ENCODE measurements at regions not wholly inside any gene's neighbourhood (a gene's known extent, or its start where the extent isn't known, plus 50 kb on each side); places are given as distances from the start of the nearest gene placed in this dataset.

GRCh38 chr5:104295991-104296390 lies 733.4 kb upstream of the NUDT12 start:
- Mint-ChIP-seq H3K9me3 (peaks cover 9 to 14% of the 10 kb centered on the region in 2 donors), H3K27ac (no peak overlapping the region), H3K4me3 (no peak overlapping the region), H3K36me3 (ENCODE audit: insufficient read depth in 2 of 2) (no peaks in the 10 kb centered on the region), H3K4me1 (ENCODE audit: low read depth) (no peaks in the 10 kb centered on the region), H3K27me3 (ENCODE audit: low read depth) (no peaks in the 10 kb centered on the region)
- DNase-seq: no peak
- no peak for ATAC-seq (replicated peaks in 1 of 2)

GRCh38 chr5:104283136-104283535 lies 720.5 kb upstream of the NUDT12 start:
- DNase-seq (no peak), ATAC-seq (replicated peaks in 1 of 2) (no peak)
- Mint-ChIP-seq H3K36me3 (ENCODE audit: insufficient read depth in 2 of 2) (no peaks in the 10 kb centered on the region), H3K27ac (no peak overlapping the region), H3K9me3 (peaks cover 0 to 9% of the 10 kb centered on the region in 2 donors), H3K4me3 (no peak overlapping the region), H3K27me3 (ENCODE audit: low read depth) (no peaks in the 10 kb centered on the region), H3K4me1 (ENCODE audit: low read depth) (no peaks in the 10 kb centered on the region)

GRCh38 chr5:104273725-104274124 lies 711.1 kb upstream of the NUDT12 start:
- ATAC-seq (replicated peaks in 1 of 2): no peak
- Mint-ChIP-seq H3K9me3 (peaks cover 9 to 10% of the 10 kb centered on the region in 2 donors), H3K27me3 (ENCODE audit: low read depth) (no peaks in the 10 kb centered on the region), H3K27ac (no peak overlapping the region), H3K36me3 (ENCODE audit: insufficient read depth in 2 of 2) (no peaks in the 10 kb centered on the region), H3K4me1 (ENCODE audit: low read depth) (no peaks in the 10 kb centered on the region), H3K4me3 (no peak overlapping the region)
- DNase-seq: no peak

- no peak for ATAC-seq (replicated peaks in 1 of 2)
Measured at GRCh38 chr5:104267320-104268015, 704.9 kb upstream of the NUDT12 start.

GRCh38 chr5:104266161-104266560 lies 703.6 kb upstream of the NUDT12 start:
- no peak for ATAC-seq (replicated peaks in 1 of 2)
- Mint-ChIP-seq H3K27me3 (ENCODE audit: low read depth) (no peaks in the 10 kb centered on the region), H3K36me3 (ENCODE audit: insufficient read depth in 2 of 2) (no peaks in the 10 kb centered on the region), H3K4me3 (no peak overlapping the region), H3K9me3 (peaks cover 7 to 13% of the 10 kb centered on the region in 2 donors), H3K27ac (no peak overlapping the region), H3K4me1 (ENCODE audit: low read depth) (no peaks in the 10 kb centered on the region)
- no peak for DNase-seq

More at GRCh38 chr5:104267320-104268015, 704.9 kb upstream of the NUDT12 start:
- no peak overlapping the region for H3K4me3 Mint-ChIP-seq
- no peak overlapping the region for H3K27ac Mint-ChIP-seq
- peaks cover 7 to 13% of the 10 kb centered on the region in 2 donors for H3K9me3 Mint-ChIP-seq
- no peaks in the 10 kb centered on the region for H3K36me3 Mint-ChIP-seq (ENCODE audit: insufficient read depth in 2 of 2)
- no peaks in the 10 kb centered on the region for H3K27me3 Mint-ChIP-seq (ENCODE audit: low read depth)
- DNase-seq: no peak
- no peaks in the 10 kb centered on the region for H3K4me1 Mint-ChIP-seq (ENCODE audit: low read depth)

- DNase-seq (no peak), ATAC-seq (replicated peaks in 1 of 2) (no peak)
- H3K27ac Mint-ChIP-seq: no peak overlapping the region
- no peaks in the 10 kb centered on the region for H3K36me3 Mint-ChIP-seq (ENCODE audit: insufficient read depth in 2 of 2)
- no peaks in the 10 kb centered on the region for H3K27me3 Mint-ChIP-seq (ENCODE audit: low read depth)
- H3K9me3 Mint-ChIP-seq: peaks cover 6 to 11% of the 10 kb centered on the region in 2 donors
- H3K4me3 Mint-ChIP-seq: no peak overlapping the region
- H3K4me1 Mint-ChIP-seq (ENCODE audit: low read depth): no peaks in the 10 kb centered on the region
Measured at GRCh38 chr5:104265531-104266140, 703.0 kb upstream of the NUDT12 start.

- Mint-ChIP-seq H3K36me3 (ENCODE audit: insufficient read depth in 2 of 2) (no peaks in the 10 kb centered on the region), H3K27me3 (ENCODE audit: low read depth) (no peaks in the 10 kb centered on the region), H3K27ac (no peak overlapping the region), H3K9me3 (peaks cover 3 to 5% of the 10 kb centered on the region in 2 donors), H3K4me1 (ENCODE audit: low read depth) (no peaks in the 10 kb centered on the region), H3K4me3 (no peak overlapping the region)
- ATAC-seq (replicated peaks in 1 of 2): no peak
- no peak for DNase-seq
Measured at GRCh38 chr5:104247260-104247659, 684.7 kb upstream of the NUDT12 start.

GRCh38 chr5:104241046-104241445 lies 678.5 kb upstream of the NUDT12 start:
- H3K4me1 Mint-ChIP-seq (ENCODE audit: low read depth): no peaks in the 10 kb centered on the region
- no peak overlapping the region for H3K27ac Mint-ChIP-seq
- H3K9me3 Mint-ChIP-seq: peaks cover 0 to 2% of the 10 kb centered on the region in 2 donors
- no peaks in the 10 kb centered on the region for H3K36me3 Mint-ChIP-seq (ENCODE audit: insufficient read depth in 2 of 2)
- no peak overlapping the region for H3K4me3 Mint-ChIP-seq
- DNase-seq (no peak), ATAC-seq (replicated peaks in 1 of 2) (no peak)
- H3K27me3 Mint-ChIP-seq (ENCODE audit: low read depth): no peaks in the 10 kb centered on the region

- no peak overlapping the region for H3K27ac Mint-ChIP-seq
- H3K27me3 Mint-ChIP-seq (ENCODE audit: low read depth): no peaks in the 10 kb centered on the region
- no peaks in the 10 kb centered on the region for H3K4me1 Mint-ChIP-seq (ENCODE audit: low read depth)
- H3K36me3 Mint-ChIP-seq (ENCODE audit: insufficient read depth in 2 of 2): no peaks in the 10 kb centered on the region
- no peak overlapping the region for H3K4me3 Mint-ChIP-seq
- H3K9me3 Mint-ChIP-seq: peaks cover 0 to 3% of the 10 kb centered on the region in 2 donors
- DNase-seq (no peak), ATAC-seq (replicated peaks in 1 of 2) (no peak)
Measured at GRCh38 chr5:104237586-104237985, 675.0 kb upstream of the NUDT12 start.

- DNase-seq (no peak), ATAC-seq (replicated peaks in 1 of 2) (no peak)
- no peaks in the 10 kb centered on the region for H3K27me3 Mint-ChIP-seq (ENCODE audit: low read depth)
- no peaks in the 10 kb centered on the region for H3K36me3 Mint-ChIP-seq (ENCODE audit: insufficient read depth in 2 of 2)
- no peaks in the 10 kb centered on the region for H3K9me3 Mint-ChIP-seq
- H3K4me3 Mint-ChIP-seq: no peak overlapping the region
- H3K27ac Mint-ChIP-seq: no peak overlapping the region
- H3K4me1 Mint-ChIP-seq (ENCODE audit: low read depth): no peaks in the 10 kb centered on the region
Measured at GRCh38 chr5:104223885-104224773, 661.5 kb upstream of the NUDT12 start.

- H3K4me3 Mint-ChIP-seq: no peak overlapping the region
- peaks cover 3 to 6% of the 10 kb centered on the region in 2 donors for H3K9me3 Mint-ChIP-seq
- ATAC-seq (replicated peaks in 1 of 2): no peak
- DNase-seq: no peak
- H3K27ac Mint-ChIP-seq: no peak overlapping the region
- H3K36me3 Mint-ChIP-seq (ENCODE audit: insufficient read depth in 2 of 2): no peaks in the 10 kb centered on the region
- no peaks in the 10 kb centered on the region for H3K27me3 Mint-ChIP-seq (ENCODE audit: low read depth)
- no peaks in the 10 kb centered on the region for H3K4me1 Mint-ChIP-seq (ENCODE audit: low read depth)
Measured at GRCh38 chr5:104218200-104218599, 655.6 kb upstream of the NUDT12 start.

- H3K27ac Mint-ChIP-seq: no peak overlapping the region
- no peak for ATAC-seq (replicated peaks in 1 of 2)
- H3K4me1 Mint-ChIP-seq (ENCODE audit: low read depth): no peaks in the 10 kb centered on the region
- no peaks in the 10 kb centered on the region for H3K36me3 Mint-ChIP-seq (ENCODE audit: insufficient read depth in 2 of 2)
- no peak for DNase-seq
- H3K9me3 Mint-ChIP-seq: peaks cover 5 to 6% of the 10 kb centered on the region in 2 donors
- H3K27me3 Mint-ChIP-seq (ENCODE audit: low read depth): no peaks in the 10 kb centered on the region
- no peak overlapping the region for H3K4me3 Mint-ChIP-seq
Measured at GRCh38 chr5:104213216-104213615, 650.6 kb upstream of the NUDT12 start.

GRCh38 chr5:104199771-104200170 lies 637.2 kb upstream of the NUDT12 start:
- Mint-ChIP-seq H3K4me3 (no peak overlapping the region), H3K4me1 (ENCODE audit: low read depth) (no peaks in the 10 kb centered on the region), H3K36me3 (ENCODE audit: insufficient read depth in 2 of 2) (no peaks in the 10 kb centered on the region), H3K9me3 (peaks cover 0 to 3% of the 10 kb centered on the region in 2 donors), H3K27me3 (ENCODE audit: low read depth) (no peaks in the 10 kb centered on the region), H3K27ac (no peak overlapping the region)
- ATAC-seq (replicated peaks in 1 of 2) (no peak), DNase-seq (no peak)

All from activated T-cell treated with anti-CD3 and anti-CD28 coated beads, Interleukin-2, amount 50 U/mL, for 72 hours (primary cell).